ENCODE measurements at regions not wholly inside any gene's neighbourhood (a gene's known extent, or its start where the extent isn't known, plus 50 kb on each side); places are given as distances from the start of the nearest gene placed in this dataset.

DNA sequence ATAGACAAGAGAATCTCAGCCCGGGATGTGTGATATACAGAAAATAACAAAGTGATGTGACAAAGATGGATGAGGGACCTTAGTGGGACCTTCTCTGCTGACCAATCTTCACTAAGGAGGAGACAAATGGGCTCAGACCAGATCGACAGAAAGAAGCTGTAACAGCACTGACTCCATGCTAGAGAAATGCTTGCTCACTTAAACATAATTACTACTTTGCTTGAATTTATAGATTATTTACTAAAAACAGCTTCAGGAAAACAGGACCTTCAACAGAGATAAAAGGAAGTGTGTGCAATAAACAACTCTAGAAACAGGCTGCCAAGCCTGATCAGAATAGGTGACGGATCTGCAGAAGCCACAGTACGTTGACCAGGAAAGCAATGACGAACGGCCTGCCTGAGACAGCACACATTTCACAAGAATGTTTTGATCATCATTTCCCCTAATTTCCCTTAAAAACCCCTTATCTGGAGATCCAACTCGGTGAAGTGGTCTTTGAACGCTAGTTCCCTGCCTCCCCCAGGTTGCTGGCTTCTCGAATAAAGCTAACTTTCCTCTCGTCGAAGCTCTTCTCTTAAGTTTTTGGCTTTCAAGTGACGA is 98.4 kb upstream of the STEAP1B start:
- Histone ChIP-seq H3K27ac (no peak overlapping the region), H3K36me3 (no peaks in the 10 kb centered on the region), H3K9me3 (replicated peaks) (no peaks in the 10 kb centered on the region), H3K27me3 (peaks cover 3% of the 10 kb centered on the region; the same call in 1 of the 2 replicates), H3K4me3 (no peak overlapping the region), H3K4me1 (no peaks in the 10 kb centered on the region)
- DNase-seq = no peak

DNA sequence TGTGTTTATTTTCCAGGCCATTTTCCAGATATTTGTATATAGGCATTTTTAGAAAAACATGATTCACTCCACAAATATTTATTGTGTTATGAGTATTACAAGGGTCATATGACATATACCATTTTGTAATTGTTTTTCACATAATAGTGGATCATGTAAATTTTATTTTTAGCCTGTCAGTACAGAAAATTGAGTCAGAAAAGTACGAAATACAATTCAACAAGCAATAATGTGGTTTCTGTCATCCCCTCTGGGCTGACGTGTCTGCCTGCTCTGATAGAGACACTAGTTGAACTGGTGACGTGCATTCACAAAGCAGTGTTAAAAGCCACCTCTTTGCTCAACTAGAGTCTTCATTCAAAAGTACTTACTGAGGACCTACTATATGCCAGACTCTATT is 97.9 kb upstream of the STEAP1B start:
- Histone ChIP-seq H3K4me1 (no peaks in the 10 kb centered on the region), H3K9me3 (replicated peaks) (no peaks in the 10 kb centered on the region), H3K27me3 (peaks cover 3% of the 10 kb centered on the region; the same call in 1 of the 2 replicates), H3K4me3 (no peak overlapping the region), H3K27ac (no peak overlapping the region), H3K36me3 (no peaks in the 10 kb centered on the region)
- no peak for DNase-seq

DNA sequence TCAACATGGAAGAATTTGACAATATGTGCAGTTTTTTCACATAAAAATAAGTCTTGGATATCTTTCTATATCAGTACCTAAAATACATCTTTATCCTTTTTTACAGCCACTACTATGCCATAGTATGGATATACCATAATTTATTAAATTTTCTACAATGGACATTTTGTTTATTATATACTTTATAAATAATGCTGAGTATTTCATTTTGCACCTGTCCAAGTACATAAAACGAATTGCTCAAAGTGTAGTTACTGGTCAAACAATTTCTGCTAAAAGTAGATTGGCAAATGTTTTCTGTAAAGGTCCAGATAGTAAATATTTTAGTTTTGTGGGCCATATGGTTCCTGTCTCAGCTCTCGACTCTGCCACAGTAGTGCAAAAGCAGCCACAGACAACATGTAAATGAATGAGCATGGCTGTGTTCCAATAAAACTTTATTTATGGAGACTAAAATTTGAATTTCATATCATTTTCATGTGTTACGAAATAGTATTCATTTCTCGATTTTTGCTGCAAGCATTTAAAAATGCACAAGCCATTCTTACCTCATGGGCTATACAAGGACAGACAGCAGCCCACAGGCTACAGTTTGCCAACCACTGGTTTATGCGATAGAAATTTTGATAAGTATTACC is 96.9 kb upstream of the STEAP1B start:
- Histone ChIP-seq H3K9me3 (replicated peaks) (no peaks in the 10 kb centered on the region), H3K4me3 (no peak overlapping the region), H3K36me3 (no peaks in the 10 kb centered on the region), H3K27ac (no peak overlapping the region), H3K4me1 (no peaks in the 10 kb centered on the region), H3K27me3 (peaks cover 3% of the 10 kb centered on the region; the same call in 1 of the 2 replicates)
- DNase-seq = no peak

DNA sequence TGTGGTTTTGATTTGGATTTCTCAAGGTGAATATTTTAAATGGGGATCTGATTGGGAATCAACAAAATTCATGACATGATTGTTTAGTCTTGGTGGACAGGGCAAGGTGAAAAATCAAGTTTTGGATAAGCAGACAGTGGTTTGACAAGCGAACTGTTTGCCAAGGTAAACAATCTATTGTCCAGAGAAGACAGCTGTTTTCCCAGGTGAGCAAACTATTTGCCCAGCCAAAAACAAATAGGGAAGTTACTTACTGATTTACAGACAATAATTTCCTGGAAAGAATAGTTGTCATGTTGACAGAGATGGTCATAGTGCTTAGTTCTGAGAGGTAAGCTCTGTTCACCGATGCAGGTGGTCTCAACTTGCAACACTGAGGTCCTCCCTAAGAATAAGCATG is 94.0 kb upstream of the STEAP1B start:
- no peak overlapping the region for H3K27ac ChIP-seq
- no peaks in the 10 kb centered on the region for H3K36me3 ChIP-seq
- no peaks in the 10 kb centered on the region for H3K9me3 ChIP-seq (replicated peaks)
- no peak for DNase-seq
- no peaks in the 10 kb centered on the region; the same call in 1 of the 2 replicates for H3K27me3 ChIP-seq
- H3K4me1 ChIP-seq = no peaks in the 10 kb centered on the region
- H3K4me3 ChIP-seq = no peak overlapping the region

DNA sequence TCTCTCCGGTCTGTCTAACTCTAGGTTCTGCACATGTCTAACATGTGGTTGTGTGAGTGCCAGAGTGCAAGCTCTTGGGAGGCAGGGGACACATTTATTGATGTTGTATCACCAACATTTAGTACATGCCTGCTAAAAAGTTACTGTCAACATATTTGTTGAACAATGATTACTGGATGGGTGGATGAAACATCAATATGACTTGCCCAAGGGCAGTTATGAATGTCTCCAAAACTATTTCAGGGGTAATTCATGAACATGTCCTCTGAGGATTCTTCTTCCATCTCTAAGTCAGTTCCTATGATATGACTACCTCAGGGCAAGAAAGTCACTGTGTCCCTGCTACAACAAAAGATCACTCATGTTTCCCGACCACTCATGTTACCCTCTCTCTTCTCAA is 91.3 kb upstream of the STEAP1B start:
- no peak for DNase-seq
- Histone ChIP-seq H3K27me3 (peaks cover 3% of the 10 kb centered on the region; the same call in 1 of the 2 replicates), H3K9me3 (replicated peaks) (no peaks in the 10 kb centered on the region), H3K4me1 (no peaks in the 10 kb centered on the region), H3K36me3 (no peaks in the 10 kb centered on the region), H3K4me3 (no peak overlapping the region), H3K27ac (no peak overlapping the region)

DNA sequence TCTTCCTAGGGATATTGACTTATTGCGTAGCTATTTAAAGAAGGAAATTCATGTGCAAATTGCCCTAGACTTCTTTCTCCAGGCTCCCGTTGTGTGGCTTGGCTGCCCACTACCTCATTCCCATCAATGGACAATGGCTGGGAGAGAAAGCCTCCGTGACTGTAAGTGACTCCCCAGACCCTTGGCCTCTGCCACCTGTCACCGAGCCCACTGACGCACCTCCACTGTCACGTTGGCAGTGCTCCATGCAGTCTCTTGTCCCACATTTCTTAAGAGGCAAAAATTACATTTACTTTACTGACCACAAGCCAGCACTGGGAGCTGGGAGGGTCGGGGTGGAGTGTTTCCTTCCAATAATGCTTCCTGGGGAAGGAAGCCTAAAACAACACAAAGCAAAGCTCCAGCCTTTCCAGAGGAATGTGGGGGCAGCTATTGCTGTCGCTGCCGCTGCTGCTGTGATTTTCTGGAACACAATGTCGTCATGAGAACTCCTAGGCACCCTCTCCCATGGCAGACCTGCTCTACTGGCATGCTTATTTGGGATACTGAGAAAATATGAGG is 89.7 kb upstream of the STEAP1B start:
- H3K27ac ChIP-seq = no peak overlapping the region
- H3K27me3 ChIP-seq = peaks cover 4% of the 10 kb centered on the region; the same call in 1 of the 2 replicates
- H3K36me3 ChIP-seq = no peaks in the 10 kb centered on the region
- DNase-seq = peak; percentile 13 to 18
- H3K4me1 ChIP-seq = no peaks in the 10 kb centered on the region
- no peak overlapping the region for H3K4me3 ChIP-seq
- no peaks in the 10 kb centered on the region for H3K9me3 ChIP-seq (replicated peaks)

DNA sequence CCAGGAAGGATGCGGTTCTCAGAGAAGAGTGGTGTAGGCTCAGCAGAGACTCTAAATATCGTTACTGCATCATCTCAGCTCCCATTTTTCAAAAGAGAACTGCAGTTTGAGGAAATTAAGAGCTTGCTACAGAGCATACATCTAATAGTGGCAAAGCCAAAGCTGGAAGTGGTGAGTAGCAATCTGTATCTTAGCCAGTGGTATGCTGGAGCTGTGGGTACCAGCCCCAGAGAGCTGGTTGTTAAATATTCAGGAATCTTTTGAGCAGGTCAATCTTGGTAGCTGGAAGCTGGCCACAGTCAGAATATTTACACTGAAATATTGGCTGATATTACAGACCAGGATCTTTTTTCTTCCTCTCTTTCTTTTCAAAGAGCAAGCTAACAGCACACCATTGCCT is 88.4 kb upstream of the STEAP1B start:
- DNase-seq = no peak
- peaks cover 4% of the 10 kb centered on the region; the same call in 1 of the 2 replicates for H3K27me3 ChIP-seq
- H3K4me1 ChIP-seq = no peaks in the 10 kb centered on the region
- no peaks in the 10 kb centered on the region for H3K36me3 ChIP-seq
- H3K4me3 ChIP-seq = no peak overlapping the region
- H3K9me3 ChIP-seq (replicated peaks) = no peaks in the 10 kb centered on the region
- H3K27ac ChIP-seq = no peak overlapping the region

DNA sequence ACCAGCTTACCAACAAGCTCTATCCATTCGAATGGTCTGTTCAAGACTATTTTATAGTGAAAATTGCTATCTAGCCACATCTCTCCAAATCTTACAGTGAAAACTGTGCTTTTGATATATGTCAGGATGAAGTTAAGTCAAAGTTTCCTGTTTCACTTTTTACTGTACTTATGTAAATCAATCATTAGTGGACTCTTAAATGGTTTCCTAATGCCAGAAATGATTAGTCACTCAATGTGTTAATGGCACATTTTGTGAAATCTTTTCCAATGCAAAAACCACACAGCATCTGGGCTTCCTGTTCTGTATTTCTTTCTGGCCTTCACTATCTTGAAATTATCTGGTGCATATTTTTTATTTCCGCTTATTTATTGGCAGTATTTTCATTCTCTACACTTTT is 87.3 kb upstream of the STEAP1B start:
- no peak for DNase-seq
- Histone ChIP-seq H3K27ac (no peak overlapping the region), H3K4me1 (no peaks in the 10 kb centered on the region), H3K4me3 (no peak overlapping the region), H3K36me3 (no peaks in the 10 kb centered on the region), H3K27me3 (peaks cover 4% of the 10 kb centered on the region; the same call in 1 of the 2 replicates), H3K9me3 (replicated peaks) (no peaks in the 10 kb centered on the region)

DNA sequence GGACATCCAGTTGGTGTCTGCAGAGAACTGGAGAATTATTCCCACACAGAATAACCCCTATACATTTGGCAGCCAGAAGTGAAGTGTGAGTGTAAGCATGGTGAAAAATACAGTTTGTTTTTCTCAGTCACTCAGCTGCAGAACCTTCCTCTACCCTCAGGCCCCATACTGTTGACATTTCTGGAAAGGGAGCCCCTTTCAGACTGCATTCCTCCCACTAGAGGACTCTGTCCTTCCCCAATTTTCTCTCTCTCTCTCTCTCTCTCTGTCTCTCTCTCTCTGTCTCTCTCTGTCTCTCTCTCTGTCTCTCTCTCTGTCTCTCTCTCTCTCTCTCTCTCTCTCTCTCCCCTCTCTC is 86.8 kb upstream of the STEAP1B start:
- no peaks in the 10 kb centered on the region for H3K9me3 ChIP-seq (replicated peaks)
- peaks cover 4% of the 10 kb centered on the region; the same call in 1 of the 2 replicates for H3K27me3 ChIP-seq
- DNase-seq = no peak
- no peak overlapping the region for H3K4me3 ChIP-seq
- no peaks in the 10 kb centered on the region for H3K36me3 ChIP-seq
- H3K4me1 ChIP-seq = no peaks in the 10 kb centered on the region
- H3K27ac ChIP-seq = no peak overlapping the region

DNA sequence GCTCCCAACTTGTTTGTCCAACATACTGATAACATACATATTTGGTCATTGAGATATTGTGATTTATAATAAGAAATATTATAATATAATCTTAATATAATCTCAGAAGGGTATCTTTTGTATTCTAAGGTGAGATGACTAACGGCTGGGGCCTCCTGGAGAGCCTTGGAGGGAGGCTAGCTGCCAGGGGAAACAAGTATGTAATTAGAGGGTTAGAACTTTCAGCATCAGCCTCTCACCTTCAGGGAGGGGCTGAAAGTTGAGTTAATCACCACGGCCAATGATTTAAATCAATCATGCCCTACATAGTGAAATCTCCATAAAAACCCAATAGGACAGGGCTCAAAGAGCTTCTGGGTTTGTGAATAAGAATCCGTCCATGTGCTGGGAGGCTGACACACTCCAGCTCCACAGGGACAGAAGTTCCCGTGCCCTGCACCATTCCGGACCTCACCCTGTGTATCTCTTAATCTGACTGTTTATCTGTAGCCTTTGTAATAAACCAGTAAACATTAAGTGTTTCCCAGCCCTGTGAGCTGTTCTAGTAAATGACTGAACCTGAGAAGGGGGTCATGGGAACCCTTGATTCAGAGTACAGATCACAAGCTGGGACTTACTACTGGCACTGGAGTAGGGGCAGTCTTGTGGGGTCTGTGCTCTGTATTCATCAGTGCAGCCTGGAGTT is 86.3 kb upstream of the STEAP1B start:
- no peak for DNase-seq
- no peak overlapping the region for H3K4me3 ChIP-seq
- no peaks in the 10 kb centered on the region for H3K36me3 ChIP-seq
- H3K27ac ChIP-seq = no peak overlapping the region
- H3K27me3 ChIP-seq = peaks cover 4% of the 10 kb centered on the region; the same call in 1 of the 2 replicates
- no peaks in the 10 kb centered on the region for H3K4me1 ChIP-seq
- no peaks in the 10 kb centered on the region for H3K9me3 ChIP-seq (replicated peaks)

DNA sequence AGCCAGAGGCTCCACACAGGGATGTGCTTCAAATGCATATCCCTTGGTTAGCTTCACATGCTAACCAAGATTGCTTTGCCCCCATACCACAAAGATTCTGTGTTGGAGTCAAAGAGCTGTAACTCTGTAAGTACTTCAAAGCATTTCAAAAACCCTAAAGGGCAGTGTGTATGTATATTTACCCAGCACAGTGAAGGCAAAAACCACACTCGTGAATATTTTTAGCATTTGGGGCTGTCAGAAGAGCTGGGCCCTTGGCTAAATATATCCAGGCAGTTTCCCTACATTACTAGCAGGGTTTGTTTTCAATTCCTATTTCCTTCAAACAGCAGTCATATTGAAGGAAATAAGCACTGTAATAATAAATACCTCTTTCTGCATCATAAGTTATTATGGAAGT is 84.2 kb upstream of the STEAP1B start:
- H3K9me3 ChIP-seq (replicated peaks) = no peaks in the 10 kb centered on the region
- no peak for DNase-seq
- H3K36me3 ChIP-seq = no peaks in the 10 kb centered on the region
- peaks cover 4% of the 10 kb centered on the region; the same call in 1 of the 2 replicates for H3K27me3 ChIP-seq
- no peaks in the 10 kb centered on the region for H3K4me1 ChIP-seq
- H3K4me3 ChIP-seq = no peak overlapping the region
- H3K27ac ChIP-seq = no peak overlapping the region

DNA sequence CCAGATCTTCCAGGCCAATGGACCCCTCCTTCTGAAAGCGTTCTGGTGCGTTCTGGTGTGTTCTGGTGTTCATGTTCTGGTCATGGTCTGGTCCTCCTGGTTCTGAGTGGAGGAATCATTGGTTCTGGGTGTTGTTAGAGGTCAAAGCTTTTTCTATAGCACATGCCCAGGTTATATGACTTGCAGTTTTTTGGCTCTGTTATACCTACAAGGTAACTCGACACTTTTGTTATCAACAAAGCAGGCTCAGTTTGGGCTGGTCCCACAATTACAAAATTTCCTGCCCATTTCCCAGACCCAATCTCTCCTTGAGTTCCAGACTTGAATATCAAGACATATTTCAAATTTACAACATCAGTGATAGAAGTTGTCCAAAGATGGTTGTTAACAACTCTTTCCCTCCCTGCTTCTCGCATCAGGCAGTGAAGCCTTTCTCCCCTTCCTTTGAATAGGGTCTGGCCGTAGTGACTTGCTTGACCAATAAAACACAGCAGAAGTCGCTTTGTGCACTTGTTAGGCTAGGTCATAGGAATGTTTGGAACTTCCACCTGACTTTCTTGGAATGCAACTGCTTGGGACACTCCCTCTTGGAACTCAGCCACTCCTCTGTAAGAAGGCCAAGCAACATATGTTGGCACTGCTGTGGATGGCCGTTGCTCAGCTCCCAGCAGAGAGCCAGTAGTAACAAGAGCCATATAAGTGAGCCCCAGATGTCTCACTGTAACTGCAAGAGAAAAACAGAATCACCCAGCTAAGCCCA is 83.1 kb upstream of the STEAP1B start:
- DNase-seq = no peak
- Histone ChIP-seq H3K27ac (no peak overlapping the region), H3K4me3 (no peak overlapping the region)

DNA sequence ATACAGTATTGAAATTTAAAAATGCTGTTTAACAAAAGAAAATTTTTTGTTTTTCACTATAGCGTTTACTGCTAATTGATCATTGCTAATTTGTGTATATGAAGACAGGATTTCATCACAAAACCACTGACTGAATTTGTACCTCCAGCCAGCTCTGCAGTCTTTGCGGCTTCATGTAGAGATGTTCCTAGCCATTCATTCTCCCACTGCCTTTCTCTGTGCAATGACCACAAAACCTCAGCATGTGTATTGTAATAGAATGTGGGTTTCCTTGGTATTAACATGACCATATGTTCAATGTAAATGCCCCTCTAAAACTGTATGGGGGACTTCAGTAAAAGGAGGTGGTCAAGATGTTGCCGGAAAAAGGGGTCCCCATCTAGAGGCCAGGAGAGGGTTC is 81.1 kb upstream of the STEAP1B start:
- Histone ChIP-seq H3K9me3 (replicated peaks) (no peaks in the 10 kb centered on the region), H3K27ac (no peak overlapping the region), H3K27me3 (no peaks in the 10 kb centered on the region; the same call in 1 of the 2 replicates), H3K4me1 (peaks cover 7% of the 10 kb centered on the region; the same call in 1 of the 2 replicates), H3K4me3 (no peak overlapping the region), H3K36me3 (no peaks in the 10 kb centered on the region)
- no peak for DNase-seq

More for the DNA sequence above, 83.1 kb upstream of the STEAP1B start:
- Histone ChIP-seq H3K4me1 (peaks cover 3% of the 10 kb centered on the region; the same call in 1 of the 2 replicates), H3K27me3 (peaks cover 4% of the 10 kb centered on the region; the same call in 1 of the 2 replicates), H3K9me3 (replicated peaks) (no peaks in the 10 kb centered on the region), H3K36me3 (no peaks in the 10 kb centered on the region)

DNA sequence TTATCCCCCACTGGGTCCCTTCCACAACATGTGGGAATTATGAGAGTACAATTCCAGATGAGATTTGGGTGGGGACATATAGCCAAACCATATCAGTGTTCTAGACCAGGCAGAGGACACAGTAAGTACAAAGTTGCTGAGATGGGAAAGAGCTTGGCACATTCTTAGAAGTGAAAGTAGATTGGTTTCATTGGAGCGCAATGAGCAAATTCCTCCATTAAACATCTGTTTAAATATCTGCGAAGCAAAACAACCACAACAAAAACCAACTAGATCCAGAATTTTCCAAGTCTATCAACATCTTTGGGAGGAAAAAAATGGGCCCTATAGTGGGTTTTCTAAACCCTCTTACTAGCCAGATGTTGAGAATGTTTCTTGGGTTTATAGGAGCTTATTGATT is 80.0 kb upstream of the STEAP1B start:
- Histone ChIP-seq H3K27me3 (no peaks in the 10 kb centered on the region), H3K27ac (no peak overlapping the region), H3K4me1 (peaks cover 7% of the 10 kb centered on the region; the same call in 1 of the 2 replicates), H3K9me3 (replicated peaks) (no peaks in the 10 kb centered on the region), H3K4me3 (no peak overlapping the region), H3K36me3 (no peaks in the 10 kb centered on the region)
- DNase-seq = no peak

Measured in SJCRH30 (cell line).